GM13976 (cell line): ENCODE measurements at regions not wholly inside any gene's neighbourhood (a gene's known extent, or its start where the extent isn't known, plus 50 kb on each side); places are given as distances from the start of the nearest gene placed in this dataset.

ENCODE experiments used
- DNase-seq: peaks from one replicate; pipeline ENCODE4 v3.0.0; 2012; ENCODE audit warnings: low spot score
- CTCF ChIP-seq: IDR thresholded peaks from 2 replicates; pipeline ENCODE4 v1.5.1; 2012; ENCODE audit warnings: borderline replicate concordance, mild to moderate bottlenecking; ENCODE audit not compliant: insufficient read depth; ENCODE audit errors: extremely low read depth, missing control alignments, control extremely low read depth
- in situ Hi-C: fragments of 300-500 bp; cut with MboI; formaldehyde crosslinking; loops from one replicate; pipeline ENCODE4 v1.12.0; 2022; ENCODE audit warnings: low sequenced_read_pairs, mixed read lengths, inconsistent platforms; ENCODE audit not compliant: unreplicated experiment

GRCh38 chr4:171599628-171600027, 213.6 kb upstream of the GALNTL6 start:
- TF ChIP-seq CTCF: no peak
- no peak for DNase-seq
- in situ Hi-C loops: no loop called here

- in situ Hi-C loops: no loop called here
- no peak for TF ChIP-seq CTCF
- no peak for DNase-seq
Observed at GRCh38 chr4:171594293-171594692, 218.9 kb upstream of the GALNTL6 start.

- DNase-seq: no peak
- no peak for TF ChIP-seq CTCF
- in situ Hi-C loops: no loop called here
Observed at GRCh38 chr4:171590716-171591115, 222.5 kb upstream of the GALNTL6 start.

- no peak for TF ChIP-seq CTCF
- in situ Hi-C loops: no loop called here
- DNase-seq: no peak
Observed at GRCh38 chr4:171588764-171589163, 224.4 kb upstream of the GALNTL6 start.

GRCh38 chr4:171588051-171588545, 225.1 kb upstream of the GALNTL6 start:
- TF ChIP-seq CTCF: no peak

GRCh38 chr4:171583790-171584189, 229.4 kb upstream of the GALNTL6 start:
- in situ Hi-C loops: no loop called here
- TF ChIP-seq CTCF: no peak

More at GRCh38 chr4:171588051-171588545, 225.1 kb upstream of the GALNTL6 start:
- no peak for DNase-seq
- in situ Hi-C loops: no loop called here

GRCh38 chr4:171582961-171583581, 230.1 kb upstream of the GALNTL6 start:
- TF ChIP-seq CTCF: no peak
- in situ Hi-C loops: no loop called here
- DNase-seq: no peak

More at GRCh38 chr4:171583790-171584189, 229.4 kb upstream of the GALNTL6 start:
- DNase-seq: no peak
